GM19193 (cell line): ENCODE measurements at regions not wholly inside any gene's neighbourhood (a gene's known extent, or its start where the extent isn't known, plus 50 kb on each side); places are given as distances from the start of the nearest gene placed in this dataset.

Experiments used
- POLR2A ChIP-seq: IDR thresholded peaks from 4 replicates; pipeline ENCODE4 v1.6.1; 2011; ENCODE audit not compliant: insufficient read depth, insufficient read length; ENCODE audit errors: extremely low read depth

DNA sequence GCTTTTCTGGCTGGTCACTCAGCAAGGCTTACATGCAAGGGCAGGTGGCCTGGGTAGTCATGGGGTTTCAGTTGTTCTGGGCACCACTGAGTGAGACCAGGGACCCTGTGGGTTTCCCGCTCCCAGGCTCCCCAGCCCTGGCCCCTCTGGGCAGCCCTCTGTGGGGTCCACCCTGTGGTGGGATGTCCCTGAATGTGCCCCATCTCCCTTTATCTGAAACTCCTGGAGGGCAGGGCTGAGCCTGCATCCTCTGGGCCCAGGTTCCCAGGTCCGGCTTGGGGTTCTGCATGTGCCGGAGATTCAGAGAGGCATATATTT lies 1041.0 kb downstream of the BRD1 start:
- TF ChIP-seq POLR2A = no peak

DNA sequence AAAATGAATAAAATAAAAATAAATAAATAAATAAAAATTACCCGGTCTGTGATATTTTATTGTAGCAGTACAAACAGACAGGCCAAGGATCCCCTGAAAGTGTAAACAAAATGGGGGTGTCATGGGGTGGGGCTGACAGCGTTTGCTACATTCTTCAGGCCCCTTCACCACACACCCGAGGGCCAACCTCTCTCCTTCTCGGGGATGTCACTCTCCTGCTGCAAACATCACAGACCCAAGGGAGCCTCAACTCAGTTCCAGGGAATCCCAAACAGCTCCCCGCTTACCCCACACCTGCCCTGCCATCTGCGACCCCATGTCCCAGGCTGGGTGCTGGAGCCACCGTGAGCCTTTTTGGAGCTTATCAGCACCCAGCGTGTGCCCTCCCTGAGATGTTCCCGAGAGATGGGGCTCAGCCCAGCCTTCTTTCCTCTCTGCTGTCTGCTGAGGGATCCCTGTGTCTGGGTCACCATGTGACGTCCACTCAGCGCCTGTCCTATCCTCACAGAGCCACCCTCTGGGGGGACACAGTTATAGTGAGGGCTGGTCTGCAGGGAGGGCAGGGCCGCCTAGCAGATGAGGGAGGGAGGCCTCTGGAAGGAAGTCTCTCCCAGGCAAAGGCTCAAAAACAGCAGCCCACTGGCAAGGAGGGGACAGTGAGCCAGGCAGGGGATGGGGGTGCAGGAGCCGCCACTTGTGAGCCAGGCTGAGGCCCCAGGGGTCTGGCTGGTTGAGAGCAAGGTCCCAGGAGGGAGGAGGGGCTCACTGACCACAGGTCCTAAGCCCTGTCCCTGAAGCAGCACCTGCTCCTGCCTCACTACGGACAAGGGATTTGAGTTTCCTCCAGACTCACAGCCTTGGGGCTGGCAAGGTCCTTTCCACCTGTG lies 1041.6 kb downstream of the BRD1 start:
- TF ChIP-seq POLR2A = no peak

- TF ChIP-seq POLR2A = no peak
These were observed 1042.8 kb downstream of the BRD1 start for GRCh38 chr22:48784701-48785503.

DNA sequence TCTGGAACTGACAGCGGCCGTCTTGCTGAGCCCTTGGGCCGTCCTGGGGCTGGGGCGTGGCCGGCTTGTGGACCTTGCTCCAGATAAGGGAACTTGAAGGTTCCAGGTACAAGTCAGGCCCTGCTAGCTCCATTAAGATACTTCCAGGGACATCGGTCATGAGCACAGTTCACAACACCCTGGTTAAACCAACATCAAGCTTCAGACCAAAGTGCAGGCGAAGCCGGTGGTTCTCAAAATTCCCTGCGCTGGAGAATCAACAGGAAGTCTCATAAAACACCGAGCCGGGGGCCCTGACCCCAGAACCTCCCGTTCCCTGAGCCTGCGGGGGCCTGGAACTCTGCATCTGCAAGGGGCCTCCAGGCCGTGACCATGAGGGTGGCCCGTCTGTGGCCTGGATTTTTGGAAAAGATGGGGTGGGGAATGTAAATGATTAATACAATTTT lies 1043.8 kb downstream of the BRD1 start:
- TF ChIP-seq POLR2A = no peak

DNA sequence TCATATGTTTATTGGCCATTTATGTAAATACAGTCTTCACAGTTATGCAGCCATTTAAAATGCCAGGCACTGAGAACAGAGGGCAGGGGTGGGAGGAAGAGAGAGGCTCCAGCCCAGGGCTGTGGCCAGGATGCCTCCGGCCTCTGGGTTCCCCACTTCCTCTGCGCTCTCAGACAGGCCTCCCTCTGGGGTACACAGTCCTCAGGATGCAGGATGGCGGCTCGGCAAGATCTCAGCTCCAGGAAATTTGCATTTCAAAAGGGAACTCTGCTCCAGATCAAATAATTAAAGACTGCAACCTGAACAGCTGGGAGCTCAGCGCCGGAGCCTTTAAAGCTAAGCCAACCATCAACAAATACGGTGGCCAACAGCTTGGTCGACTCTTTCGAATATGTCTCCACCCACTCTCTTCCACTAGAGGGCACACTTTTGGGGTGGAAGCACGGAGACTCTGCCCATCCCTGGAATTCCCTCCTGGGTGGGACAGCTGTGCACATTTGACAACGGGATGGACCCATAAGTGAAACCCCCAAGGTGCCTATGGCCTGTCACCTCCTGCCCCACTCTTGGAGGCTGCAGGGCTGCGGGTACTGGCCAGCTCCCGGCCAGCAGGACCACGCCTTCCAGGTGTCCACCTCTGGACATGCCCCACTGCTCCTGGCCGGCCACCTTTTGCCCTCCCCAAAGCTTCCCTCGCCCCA lies 1044.7 kb downstream of the BRD1 start:
- TF ChIP-seq POLR2A = no peak

GRCh38 chr22:48782326-48782725 lies 1045.3 kb downstream of the BRD1 start:
- no peak for TF ChIP-seq POLR2A

DNA sequence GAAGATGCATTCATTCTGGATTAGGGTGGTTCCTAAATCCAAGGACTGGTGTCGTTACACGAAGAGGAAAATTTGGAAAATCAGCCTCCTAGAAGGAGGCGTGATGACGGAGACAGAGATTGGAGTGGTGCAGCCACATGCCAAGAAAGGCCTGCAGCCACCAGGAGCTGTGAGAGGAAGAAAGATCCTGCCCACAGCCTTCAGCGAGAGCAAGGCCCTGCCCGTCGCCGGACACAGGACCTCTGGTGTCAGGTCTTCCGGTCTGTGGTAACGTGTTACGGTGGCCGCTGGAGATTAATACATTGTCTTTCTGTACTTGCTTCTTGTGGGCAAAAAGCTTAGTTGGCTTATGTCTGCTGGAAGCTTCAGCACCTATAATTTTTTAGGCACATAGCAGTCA lies 1045.8 kb downstream of the BRD1 start:
- TF ChIP-seq POLR2A = no peak

GRCh38 chr22:48781391-48781790 lies 1046.3 kb downstream of the BRD1 start:
- TF ChIP-seq POLR2A = no peak

DNA sequence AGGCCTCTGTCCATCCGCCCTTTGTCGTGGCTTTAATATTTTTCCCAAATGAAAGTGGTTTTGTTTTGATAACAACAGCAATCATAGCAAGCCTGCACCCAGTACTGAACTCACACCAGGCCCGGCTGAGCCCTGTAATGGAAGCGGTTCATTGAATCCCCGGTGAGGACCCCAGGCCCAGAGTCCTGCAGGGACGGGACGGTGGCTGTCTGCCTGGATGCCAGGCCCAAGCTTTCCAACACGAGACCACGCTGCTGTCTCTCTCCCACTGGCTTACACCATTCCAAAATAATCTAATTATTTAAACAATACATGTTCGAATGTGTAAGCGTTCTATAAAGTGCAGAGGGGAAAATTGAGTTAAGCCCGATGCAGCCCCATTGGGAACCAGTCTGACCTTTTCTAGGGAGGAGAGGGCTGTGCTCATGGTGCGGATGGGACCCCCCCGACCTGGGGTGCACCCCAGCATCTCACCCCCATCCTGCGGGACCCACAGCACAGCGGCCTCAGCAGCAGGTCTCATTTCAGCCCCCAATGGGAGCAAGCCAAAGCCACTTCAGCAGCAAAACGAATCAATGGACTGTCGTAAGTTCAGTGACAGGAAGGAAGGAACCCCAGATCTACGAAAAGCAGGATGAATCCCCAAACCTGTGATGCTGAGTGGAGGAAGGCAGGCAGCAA lies 1046.9 kb downstream of the BRD1 start:
- TF ChIP-seq POLR2A = no peak

DNA sequence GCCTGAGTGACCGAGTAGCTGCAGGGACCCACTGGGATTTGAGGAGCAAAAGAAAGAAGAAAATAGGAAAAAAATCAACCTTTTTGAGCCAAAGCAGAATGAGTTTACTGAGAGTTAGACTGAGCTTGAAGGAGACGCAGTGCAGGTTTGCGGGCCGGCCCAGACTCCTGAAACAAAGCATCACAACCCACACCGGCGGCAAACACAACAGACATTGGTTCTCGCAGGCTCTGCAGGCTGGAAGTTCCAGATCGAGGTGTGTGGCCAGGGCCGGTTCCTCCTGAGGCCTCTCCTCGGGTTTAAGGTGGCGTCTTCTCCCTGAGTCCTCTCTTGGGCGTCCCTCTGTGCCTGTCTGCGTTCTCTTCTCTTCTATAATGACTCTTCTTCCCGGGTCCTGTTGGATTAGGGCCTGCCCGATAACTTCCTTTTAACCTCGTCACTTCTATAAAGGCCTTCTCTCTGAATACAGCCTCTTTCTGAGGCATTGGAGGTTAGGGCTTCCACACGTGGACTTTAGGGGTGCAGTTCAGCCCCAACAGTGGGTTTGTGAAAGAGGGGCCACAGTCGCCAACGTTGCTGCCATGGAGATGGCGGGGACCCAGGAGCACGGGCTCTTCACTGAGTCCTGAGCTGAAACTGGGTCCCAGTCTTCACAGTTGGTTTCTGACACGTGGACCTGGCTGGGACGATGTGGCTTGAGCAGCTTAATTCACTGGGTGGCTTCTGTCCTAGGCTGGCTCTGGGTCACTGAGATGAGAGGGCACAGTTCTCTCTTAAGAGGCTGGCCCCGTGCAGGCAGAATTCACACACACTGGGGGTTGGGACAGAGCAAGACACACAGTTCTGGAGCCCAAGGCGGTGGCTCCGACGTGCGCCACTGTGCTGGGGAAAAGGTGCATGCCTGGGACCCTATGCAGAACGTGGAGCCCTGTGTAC lies 1047.7 kb downstream of the BRD1 start:
- TF ChIP-seq POLR2A = no peak

DNA sequence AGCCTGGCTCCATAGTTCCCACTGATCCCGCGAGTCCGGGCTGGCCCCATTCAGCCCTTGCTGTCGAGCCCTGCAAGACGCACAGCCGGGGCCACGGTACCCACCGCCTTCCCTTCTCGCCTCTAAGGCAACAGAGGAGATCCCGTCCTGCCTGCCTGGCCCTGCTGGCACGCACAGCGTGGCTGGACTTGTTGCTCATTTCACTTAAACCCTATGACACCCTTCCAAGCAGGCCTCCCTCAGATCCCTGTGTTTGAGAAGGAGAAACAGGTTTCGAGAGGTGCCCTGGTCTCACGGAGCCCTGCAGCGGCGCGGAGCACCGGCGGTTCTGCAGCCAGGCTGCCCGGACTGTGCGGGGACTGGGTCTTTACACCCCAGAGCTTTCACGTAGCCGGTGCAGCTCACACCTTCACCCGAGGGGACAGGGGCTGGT lies 1048.4 kb downstream of the BRD1 start:
- TF ChIP-seq POLR2A = no peak

- TF ChIP-seq POLR2A = no peak
These were observed 1049.1 kb downstream of the BRD1 start for GRCh38 chr22:48778308-48779195.
